GM21526 (cell line): ENCODE measurements at regions not wholly inside any gene's neighbourhood (a gene's known extent, or its start where the extent isn't known, plus 50 kb on each side); places are given as distances from the start of the nearest gene placed in this dataset.

Experiments used
- ATAC-seq: cut with Tn5 transposase; IDR thresholded peaks from one replicate; pipeline ENCODE4 v1.9.1; 2021; ENCODE audit warnings: moderate library complexity; ENCODE audit not compliant: unreplicated experiment, low FRiP score

- no peak for ATAC-seq
Observed at GRCh38 chr10:113354711-113355110, 198.1 kb upstream of the HABP2 start.

DNA sequence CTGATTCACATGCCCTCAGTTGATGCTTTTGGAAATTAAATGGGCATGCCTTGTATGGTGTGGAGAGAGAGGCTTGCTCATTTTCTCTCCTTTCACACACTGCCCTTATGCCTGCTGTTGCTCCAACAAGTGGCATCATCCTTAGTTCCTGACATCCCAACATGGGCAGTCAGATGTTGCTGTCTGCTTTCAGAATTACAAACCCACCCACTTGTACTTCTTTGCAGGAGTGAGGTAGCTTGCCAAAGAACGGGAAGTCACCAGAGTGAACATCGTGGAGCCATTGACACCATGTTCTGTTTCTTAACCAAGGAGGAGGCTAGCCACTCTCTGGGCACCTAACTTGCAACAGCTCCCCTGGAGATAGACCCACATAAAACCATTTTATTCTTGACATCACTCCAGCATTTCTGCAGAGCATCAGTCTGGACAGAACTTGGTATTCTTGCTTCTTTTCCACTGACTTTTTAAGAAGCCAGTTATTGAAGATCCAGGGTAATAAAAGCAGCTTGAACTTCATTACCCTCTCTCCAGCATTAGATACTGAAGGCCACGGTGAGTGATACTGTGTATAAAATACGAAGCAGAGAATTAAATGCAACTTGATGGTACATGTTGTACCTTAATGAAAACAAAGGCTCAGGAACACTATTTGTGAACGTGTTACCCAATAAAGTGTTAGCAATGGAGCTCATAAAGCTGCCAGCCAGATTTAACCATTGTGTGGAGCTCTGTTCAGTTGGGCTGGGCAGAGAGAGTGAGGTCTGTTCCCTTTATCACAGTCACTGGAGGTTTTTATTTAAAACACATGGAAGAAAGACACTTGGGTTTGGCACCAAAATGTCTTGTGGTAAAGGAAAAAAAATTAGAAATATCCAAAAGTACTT lies 195.8 kb upstream of the HABP2 start:
- no peak for ATAC-seq

DNA sequence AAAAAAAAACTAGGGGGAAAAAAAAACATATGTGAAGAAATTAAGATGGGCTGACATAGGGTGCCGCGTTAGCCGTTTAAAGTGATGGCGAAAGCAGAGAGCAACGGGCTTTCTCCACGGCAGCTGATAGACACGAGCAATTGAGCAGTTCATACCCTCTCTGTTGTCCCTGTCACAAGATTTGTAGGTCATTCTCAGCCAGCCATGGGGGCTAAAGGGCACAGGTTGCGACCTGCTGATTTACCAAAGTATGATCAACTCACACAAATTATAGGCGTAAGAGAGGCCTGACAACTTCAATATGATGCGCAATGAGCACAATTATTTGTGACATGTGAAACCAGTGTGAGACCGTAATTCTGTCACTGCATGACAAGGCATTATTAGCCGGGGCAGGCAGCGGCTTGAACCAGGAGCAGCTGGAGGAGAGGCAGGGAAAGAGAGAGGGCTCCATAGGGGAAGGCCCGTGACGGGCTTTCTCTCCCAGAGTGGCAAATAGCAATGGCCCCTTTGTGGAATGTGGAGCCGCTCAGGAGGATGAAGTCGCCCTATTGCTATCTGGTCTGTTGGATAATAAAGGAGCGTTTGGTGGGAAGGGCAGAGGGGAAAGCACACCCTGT lies 195.1 kb upstream of the HABP2 start:
- no peak for ATAC-seq

GRCh38 chr10:113359655-113360054 lies 193.2 kb upstream of the HABP2 start:
- ATAC-seq: no peak

DNA sequence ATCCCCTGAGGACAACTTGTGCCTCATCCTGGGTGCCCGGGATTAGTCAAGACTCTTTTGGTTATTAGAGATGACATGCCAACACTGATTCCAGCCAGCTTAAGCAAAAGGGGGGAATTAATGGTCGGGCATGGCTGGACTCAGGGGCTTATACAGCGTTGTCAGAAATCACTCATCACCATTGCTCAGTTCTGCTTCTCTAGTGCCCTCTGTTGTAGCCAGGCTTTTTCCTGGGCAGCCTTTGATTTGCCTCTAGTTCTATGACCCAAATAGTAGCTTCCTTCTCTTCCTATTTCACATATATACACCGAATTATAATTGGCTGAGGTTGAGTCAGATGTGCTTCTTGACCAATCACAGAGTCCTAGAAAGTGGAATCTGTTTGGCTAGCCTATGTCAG lies 192.0 kb upstream of the HABP2 start:
- ATAC-seq: no peak

DNA sequence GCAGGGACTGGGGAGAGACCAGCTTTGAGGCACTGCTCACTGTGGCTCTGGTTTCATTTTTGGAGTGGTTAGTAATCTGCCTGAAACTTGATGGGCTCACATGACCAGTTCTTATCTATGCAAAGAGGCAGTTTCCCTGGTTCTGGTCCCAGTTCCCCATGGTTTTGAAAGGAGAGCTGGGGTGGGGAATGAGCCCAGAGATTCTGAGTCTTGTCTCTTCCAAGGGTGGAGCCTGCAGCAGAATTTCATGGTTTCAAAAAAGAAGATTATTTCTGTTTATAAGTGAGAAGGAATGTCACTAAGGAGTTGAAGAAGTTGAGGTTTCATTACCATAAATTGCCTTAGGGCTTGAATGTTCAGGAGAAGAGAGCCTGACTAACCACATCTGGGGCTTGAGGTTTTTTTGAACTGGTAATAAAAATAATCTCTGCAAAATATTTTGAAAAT lies 190.2 kb upstream of the HABP2 start:
- no peak for ATAC-seq

DNA sequence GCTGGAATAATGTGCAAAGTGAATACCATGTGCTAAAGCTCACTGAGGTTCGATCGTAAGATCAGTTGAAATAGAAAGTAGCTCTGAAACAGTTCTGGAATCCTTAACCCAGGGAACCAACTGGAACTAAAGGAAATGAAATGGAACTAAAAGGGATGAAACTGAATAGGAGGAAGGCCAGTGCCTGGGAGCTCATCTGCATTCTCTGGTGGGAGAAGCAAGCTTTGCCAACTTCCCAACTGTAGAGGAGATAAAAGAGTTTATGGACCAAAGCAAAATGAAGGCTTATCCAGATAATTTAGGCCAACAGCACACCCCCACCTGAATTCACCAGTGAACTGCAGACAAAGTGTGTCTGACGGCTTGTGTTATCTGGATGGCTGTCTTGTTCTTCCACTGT lies 188.6 kb upstream of the HABP2 start:
- no peak for ATAC-seq

DNA sequence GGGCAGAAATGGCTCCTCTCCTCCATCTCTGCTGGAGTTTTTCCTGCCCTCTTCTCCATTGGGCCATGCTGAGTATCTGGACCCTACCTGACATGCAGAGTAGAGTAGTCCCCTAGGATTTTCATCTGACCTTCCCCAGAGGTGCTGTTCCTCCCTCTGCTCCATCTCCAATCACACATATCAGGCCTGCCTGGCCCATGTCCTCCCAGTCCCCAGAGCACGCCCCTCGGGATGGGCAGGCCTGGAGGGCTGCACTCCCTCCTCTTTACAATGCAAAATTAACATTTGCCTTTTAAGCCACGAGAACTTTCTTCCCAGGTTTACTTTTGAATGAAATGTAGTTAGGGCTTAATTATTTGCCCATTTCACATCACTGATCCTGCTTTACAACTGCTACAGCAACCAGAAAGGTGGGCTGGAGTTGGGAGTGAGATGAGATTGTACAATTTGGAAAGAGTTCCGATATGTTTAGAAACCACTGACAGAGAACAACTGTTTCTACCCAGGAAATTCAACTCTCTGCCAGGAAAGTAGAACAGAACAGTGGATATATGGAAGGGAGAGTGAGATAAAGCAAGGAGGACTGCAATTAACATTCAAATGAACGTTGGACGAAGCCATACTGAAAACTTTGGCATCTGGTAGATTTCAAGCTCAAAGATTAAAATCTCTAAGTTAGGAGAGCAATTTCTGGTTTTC lies 184.0 kb upstream of the HABP2 start:
- ATAC-seq: no peak

DNA sequence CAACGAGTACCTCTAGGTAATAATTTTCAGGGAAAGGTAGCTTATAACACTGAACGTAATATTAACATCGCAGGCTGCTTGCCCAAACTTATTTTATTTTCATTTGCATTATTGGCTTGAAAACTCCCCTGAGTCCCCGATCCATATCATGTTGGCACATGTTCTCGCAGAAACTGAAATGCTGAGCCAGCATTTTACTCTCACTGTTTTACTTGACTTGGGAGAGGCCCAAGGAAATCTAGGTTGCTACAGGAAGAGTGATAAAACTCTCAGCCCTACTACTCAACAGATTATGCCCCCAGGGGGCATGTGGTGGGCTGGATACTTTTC lies 183.5 kb upstream of the HABP2 start:
- ATAC-seq: no peak

DNA sequence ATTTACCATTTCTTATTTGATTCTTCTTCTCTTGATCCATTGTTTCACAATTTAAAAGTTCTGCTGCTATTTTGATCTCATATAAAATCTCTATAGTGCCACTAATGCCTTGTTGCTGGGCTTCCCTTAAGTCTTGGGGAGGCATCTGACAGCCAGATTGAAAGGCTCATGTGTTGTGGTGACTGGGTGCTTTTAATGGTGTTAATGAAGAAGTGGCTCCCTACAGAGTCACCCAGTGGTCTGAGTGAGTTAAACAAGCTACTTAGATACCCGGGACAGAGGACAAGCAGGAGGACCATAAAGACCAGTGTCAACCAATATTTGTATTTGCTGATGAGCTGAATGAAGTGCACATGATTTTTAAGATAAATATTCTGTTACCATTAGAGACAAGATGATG lies 176.4 kb upstream of the HABP2 start:
- ATAC-seq: no peak

- no peak for ATAC-seq
Observed at GRCh38 chr10:113379091-113379490, 173.8 kb upstream of the HABP2 start.

DNA sequence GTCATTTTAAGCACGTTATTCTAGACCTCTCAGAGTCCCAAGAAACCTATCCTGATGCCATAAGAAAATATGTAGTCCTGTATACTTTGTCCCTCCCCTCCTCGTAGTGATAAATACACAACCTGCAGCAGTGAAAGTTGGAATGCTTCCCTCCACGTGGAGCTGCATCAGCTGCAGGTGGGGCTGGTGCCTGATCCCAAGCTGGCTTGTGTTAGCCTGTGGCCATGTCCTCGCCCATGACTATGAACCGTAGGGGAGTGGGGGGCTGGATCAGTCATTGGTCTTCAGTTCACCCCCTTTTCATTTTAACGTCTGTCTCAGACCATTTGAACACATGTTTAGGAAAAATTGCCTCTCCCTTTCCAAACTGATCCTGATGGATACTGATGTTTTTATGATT lies 171.4 kb upstream of the HABP2 start:
- ATAC-seq: no peak

DNA sequence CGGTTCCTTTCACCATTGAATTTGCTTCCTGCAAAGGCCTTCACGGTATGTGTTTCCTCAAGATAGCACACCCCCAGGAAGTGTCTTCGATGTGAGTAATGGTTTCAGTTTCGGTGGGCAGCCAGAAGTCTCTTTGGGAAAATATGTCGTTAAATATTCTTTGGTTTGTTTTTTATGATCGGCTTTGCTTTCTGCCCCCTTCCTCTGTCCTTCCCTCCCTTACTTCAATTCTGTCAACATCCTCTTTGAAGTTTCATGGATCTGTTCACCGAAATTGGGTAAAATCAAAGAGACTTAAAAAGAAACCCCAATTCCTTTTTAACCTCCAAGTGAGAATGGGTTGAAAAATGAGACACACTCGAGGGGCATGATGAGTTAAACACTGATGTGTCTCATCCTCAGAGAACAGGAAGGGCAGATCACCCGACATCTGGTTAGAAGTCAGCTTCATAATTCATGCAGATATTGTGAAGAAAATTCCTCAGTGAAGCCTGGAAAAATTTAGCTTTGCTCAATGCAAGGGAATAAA lies 170.8 kb upstream of the HABP2 start:
- ATAC-seq: no peak

DNA sequence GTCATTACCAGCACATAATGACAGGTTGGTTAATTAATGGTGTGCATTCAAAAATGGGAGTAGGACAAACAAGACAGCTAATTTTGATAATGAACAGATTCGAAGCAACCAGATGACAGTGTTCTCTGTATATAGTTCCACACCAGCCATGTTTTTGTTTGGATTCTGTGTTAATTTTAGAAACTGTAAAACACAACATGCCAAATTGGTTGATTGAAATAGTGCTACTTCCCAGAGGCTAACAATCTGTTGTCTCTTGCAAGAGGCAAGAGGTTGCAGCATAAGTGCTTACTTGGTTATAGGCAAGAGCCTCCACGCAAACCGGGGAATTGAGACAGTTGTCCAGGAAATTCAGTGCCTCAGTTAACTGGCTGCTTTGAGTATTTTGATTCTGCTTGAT lies 170.2 kb upstream of the HABP2 start:
- no peak for ATAC-seq

GRCh38 chr10:113384181-113384580 lies 168.7 kb upstream of the HABP2 start:
- ATAC-seq: no peak

DNA sequence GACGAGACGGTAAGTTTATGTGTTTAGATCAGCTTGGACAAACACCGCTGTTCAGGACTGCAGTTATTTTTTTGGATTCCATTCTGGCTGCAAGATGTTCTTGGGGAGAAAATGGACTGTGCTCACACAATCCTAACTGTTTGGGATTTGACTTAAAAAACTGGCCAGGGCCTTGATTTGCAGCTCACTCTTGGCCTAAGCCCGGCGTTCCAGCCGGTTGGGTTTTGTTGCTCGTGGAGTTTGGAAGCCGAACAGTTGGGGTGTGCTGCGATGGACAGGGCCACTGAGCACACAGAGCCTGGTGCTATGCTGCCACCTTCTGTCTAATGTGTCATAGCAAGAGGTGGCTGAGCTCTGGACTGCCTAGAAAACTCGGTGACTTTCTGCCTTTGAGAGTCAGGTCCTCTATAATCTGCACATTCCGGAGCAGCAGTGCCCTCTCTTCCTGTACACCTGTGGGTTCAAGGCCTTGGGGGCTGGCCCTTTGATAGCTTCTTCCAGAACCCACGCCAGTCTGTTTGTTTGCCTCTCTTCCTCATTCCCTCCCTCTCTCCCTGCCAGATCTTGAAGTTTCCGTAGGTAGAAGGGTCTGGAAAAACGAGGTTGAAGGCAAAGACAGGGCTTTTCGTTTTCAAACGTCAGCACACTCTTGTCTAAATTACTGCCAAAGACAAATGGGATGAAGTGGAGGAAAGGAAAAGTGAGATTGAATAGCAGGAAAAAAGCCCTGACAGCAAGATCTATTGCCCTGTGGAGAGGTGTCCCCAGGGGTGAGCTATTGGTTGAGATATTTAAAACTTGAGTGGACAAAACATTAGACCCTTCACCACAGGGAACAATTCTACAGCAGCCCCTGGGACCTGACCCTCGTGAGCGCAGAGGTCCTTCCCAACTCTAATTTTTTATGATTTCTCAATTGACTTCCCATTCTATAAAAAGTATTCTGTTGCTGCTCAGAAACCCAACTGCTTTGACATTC lies 167.5 kb upstream of the HABP2 start:
- ATAC-seq: peak; percentile 77

GRCh38 chr10:113386005-113386404 lies 166.8 kb upstream of the HABP2 start:
- no peak for ATAC-seq

DNA sequence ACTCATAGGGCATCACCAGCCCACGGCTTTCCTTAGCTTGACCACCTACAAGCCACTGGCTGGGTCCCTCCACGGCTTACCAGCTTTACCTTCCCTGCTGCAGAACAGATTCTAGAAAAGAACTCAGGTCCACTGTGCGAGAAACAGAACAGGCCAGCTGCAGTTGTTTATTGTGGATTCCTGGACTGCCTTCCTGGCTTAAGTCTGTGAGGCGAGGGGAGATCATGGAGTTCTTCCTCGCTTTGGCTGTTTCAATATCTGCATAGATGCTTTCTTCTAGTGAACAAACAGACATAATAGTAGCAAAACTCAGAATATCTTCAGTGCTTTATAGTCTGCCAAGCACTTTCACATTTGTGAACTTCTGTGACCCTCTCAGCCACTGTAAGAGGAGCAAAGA lies 162.9 kb upstream of the HABP2 start:
- no peak for ATAC-seq

DNA sequence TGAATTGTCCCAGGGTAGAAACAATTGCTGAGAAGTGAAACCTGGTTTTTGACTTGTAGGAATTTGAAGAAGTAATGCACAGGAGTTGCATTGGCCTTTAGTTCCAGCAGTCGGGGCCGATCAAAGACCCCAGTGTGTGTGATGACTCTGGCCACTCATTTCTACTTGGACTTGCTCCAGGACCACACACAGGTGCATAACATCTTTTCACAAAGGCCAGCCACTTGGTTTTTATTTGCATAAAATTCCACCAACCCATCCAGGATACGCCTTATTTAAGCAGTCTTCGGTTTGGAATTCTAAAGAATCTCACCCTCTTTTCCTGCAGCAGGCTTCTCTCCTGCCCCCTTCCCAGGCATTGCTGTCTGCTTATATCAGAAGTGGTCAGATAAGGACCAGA lies 162.0 kb upstream of the HABP2 start:
- ATAC-seq: no peak

DNA sequence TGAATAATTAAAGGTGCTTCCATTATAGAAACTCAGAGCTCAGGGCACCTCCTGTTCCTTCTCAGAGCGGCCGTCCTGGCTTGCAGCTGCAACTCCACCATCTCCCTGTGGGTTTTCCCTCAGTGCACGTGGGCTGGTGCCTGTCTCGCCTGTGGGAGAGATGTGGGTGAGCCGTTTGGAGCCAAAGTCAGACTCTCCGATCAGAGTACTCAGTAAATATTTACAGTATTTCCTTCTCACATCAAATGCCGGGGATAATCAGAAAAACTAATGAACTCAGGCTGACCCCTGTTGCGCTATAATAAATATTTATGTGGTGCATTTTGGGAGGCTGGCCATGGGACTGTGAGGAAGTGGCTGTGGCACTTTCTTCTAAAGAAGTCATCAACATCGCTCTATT lies 155.8 kb upstream of the HABP2 start:
- ATAC-seq: no peak
